OCI-LY1 (cell line): ENCODE measurements at regions not wholly inside any gene's neighbourhood (a gene's known extent, or its start where the extent isn't known, plus 50 kb on each side); places are given as distances from the start of the nearest gene placed in this dataset.

ENCODE experiments used
- H2AFZ ChIP-seq: fragments of 200-600 bp; sonication (generic), shearing (Covaris generic); 2 replicates; pipeline ENCODE4 v1.6.0; 2014; ENCODE audit warnings: antibody characterized with exemption, mild to moderate bottlenecking, low read length
- H3F3A ChIP-seq: fragments of 200-600 bp; sonication (generic), shearing (Covaris generic); 2 replicates; pipeline ENCODE4 v1.6.0; 2014; ENCODE audit warnings: mild to moderate bottlenecking, antibody characterized with exemption, low read length, moderate library complexity; ENCODE audit not compliant: insufficient read depth
- H3K27ac ChIP-seq: fragments of 200-600 bp; sonication (generic); 2 replicates; pipeline ENCODE4 v1.5.1; 2014; ENCODE audit warnings: low read length, mixed run types, mild to moderate bottlenecking, low read depth; ENCODE audit not compliant: poor library complexity, severe bottlenecking
- H3K27me3 ChIP-seq: fragments of 200-600 bp; sonication (generic); 2 replicates; pipeline ENCODE4 v1.6.0; 2014; ENCODE audit warnings: antibody characterized with exemption, mild to moderate bottlenecking, low read length, moderate library complexity; ENCODE audit not compliant: insufficient read depth
- H3K36me3 ChIP-seq: fragments of 200-600 bp; sonication (generic); 2 replicates; pipeline ENCODE4 v1.6.1; 2014; ENCODE audit warnings: mild to moderate bottlenecking, antibody characterized with exemption, low read length, moderate library complexity, mixed read lengths; ENCODE audit not compliant: insufficient read depth
- H3K4me1 ChIP-seq: fragments of 200-600 bp; sonication (generic); 2 replicates; pipeline ENCODE4 v1.5.1; 2014; ENCODE audit warnings: mild to moderate bottlenecking, low read length, moderate library complexity; ENCODE audit not compliant: insufficient read depth, severe bottlenecking
- H3K4me2 ChIP-seq: fragments of 200-600 bp; sonication (generic), shearing (Covaris generic); 2 replicates; pipeline ENCODE4 v1.6.1; 2014; ENCODE audit warnings: low read length
- H3K4me3 ChIP-seq: fragments of 200-600 bp; sonication (generic); 2 replicates; pipeline ENCODE4 v1.5.1; 2014; ENCODE audit warnings: low read length, low read depth, mild to moderate bottlenecking, mixed read lengths; ENCODE audit not compliant: poor library complexity, severe bottlenecking
- H3K79me2 ChIP-seq: fragments of 200-600 bp; shearing (Covaris generic); 2 replicates; pipeline ENCODE4 v1.6.1; 2016; ENCODE audit warnings: mixed run types, low read length, mixed read lengths; ENCODE audit not compliant: insufficient read depth
- H3K9ac ChIP-seq: fragments of 200-600 bp; sonication (generic), shearing (Covaris generic); 2 replicates; pipeline ENCODE4 v1.6.1; 2014; ENCODE audit warnings: mild to moderate bottlenecking, low read length, mixed read lengths
- H3K9me2 ChIP-seq: fragments of 200-600 bp; sonication (generic), shearing (Covaris generic); 2 replicates; pipeline ENCODE4 v1.6.1; 2014; ENCODE audit warnings: low read depth, mild to moderate bottlenecking, low read length, mixed read lengths
- H3K9me3 ChIP-seq: fragments of 200-600 bp; shearing (Covaris generic); 2 replicates; pipeline ENCODE4 v1.6.1; 2014; ENCODE audit warnings: low read length, mixed read lengths
- H4K20me1 ChIP-seq: fragments of 200-600 bp; sonication (generic), shearing (Covaris generic); 2 replicates; pipeline ENCODE4 v1.6.0; 2016; ENCODE audit warnings: mild to moderate bottlenecking, low read length; ENCODE audit not compliant: insufficient read depth
- CTCF ChIP-seq: fragments of 200-600 bp; sonication (generic), shearing (Covaris generic); IDR thresholded peaks from 2 replicates; pipeline ENCODE4 v1.5.1; 2017; ENCODE audit warnings: mild to moderate bottlenecking, antibody characterized with exemption, low read length, moderate library complexity, mixed read lengths
- EZH2 ChIP-seq: fragments of 200-600 bp; sonication (generic), shearing (Covaris generic); IDR thresholded peaks from 2 replicates; pipeline ENCODE4 v1.8.0; 2017; ENCODE audit warnings: borderline replicate concordance, mixed run types, mild to moderate bottlenecking, antibody characterized with exemption, low read length, moderate library complexity, mixed read lengths

- no peak overlapping the region for H3K9ac ChIP-seq
- no peaks in the 10 kb centered on the region for H3K27me3 ChIP-seq
- H3F3A ChIP-seq: no peaks in the 10 kb centered on the region
- TF ChIP-seq EZH2 (no peak), CTCF (no peak)
- H3K79me2 ChIP-seq: no peaks in the 10 kb centered on the region
- no peaks in the 10 kb centered on the region for H3K4me1 ChIP-seq
- H3K27ac ChIP-seq: no peak overlapping the region
- H3K36me3 ChIP-seq: no peaks in the 10 kb centered on the region
- no peak overlapping the region for H3K4me2 ChIP-seq
- no peaks in the 10 kb centered on the region for H4K20me1 ChIP-seq
- H3K4me3 ChIP-seq: no peak overlapping the region
- no peak overlapping the region for H2AFZ ChIP-seq
- no peaks in the 10 kb centered on the region for H3K9me2 ChIP-seq
- H3K9me3 ChIP-seq: no peaks in the 10 kb centered on the region
Measured at GRCh38 chr13:53217194-53217593, 188.6 kb downstream of the OLFM4 start.

GRCh38 chr13:53220038-53220437 lies 191.4 kb downstream of the OLFM4 start:
- no peak overlapping the region for H2AFZ ChIP-seq
- no peaks in the 10 kb centered on the region for H3K36me3 ChIP-seq
- no peak overlapping the region for H3K4me2 ChIP-seq
- no peak overlapping the region for H3K4me3 ChIP-seq
- no peaks in the 10 kb centered on the region for H3K9me3 ChIP-seq
- no peaks in the 10 kb centered on the region for H3F3A ChIP-seq
- no peak overlapping the region for H3K9ac ChIP-seq
- H3K27me3 ChIP-seq: no peaks in the 10 kb centered on the region
- TF ChIP-seq EZH2 (no peak), CTCF (no peak)
- no peaks in the 10 kb centered on the region for H3K4me1 ChIP-seq
- H3K27ac ChIP-seq: no peak overlapping the region
- H3K79me2 ChIP-seq: no peaks in the 10 kb centered on the region
- no peaks in the 10 kb centered on the region for H4K20me1 ChIP-seq
- no peaks in the 10 kb centered on the region for H3K9me2 ChIP-seq

GRCh38 chr13:53237696-53238095 lies 209.1 kb downstream of the OLFM4 start:
- TF ChIP-seq CTCF: no peak
- no peak for TF ChIP-seq EZH2
- Histone ChIP-seq H3K36me3 (no peaks in the 10 kb centered on the region), H4K20me1 (no peaks in the 10 kb centered on the region), H3K9me2 (no peaks in the 10 kb centered on the region), H3K9ac (no peak overlapping the region), H3K9me3 (no peaks in the 10 kb centered on the region), H3K27ac (no peak overlapping the region), H3K79me2 (no peaks in the 10 kb centered on the region), H3K4me1 (no peaks in the 10 kb centered on the region), H3K4me3 (no peak overlapping the region), H3K4me2 (no peak overlapping the region), H2AFZ (no peak overlapping the region), H3F3A (no peaks in the 10 kb centered on the region), H3K27me3 (no peaks in the 10 kb centered on the region)
